Breast epithelium (tissue), 3 donors: ENCODE measurements at regions not wholly inside any gene's neighbourhood (a gene's known extent, or its start where the extent isn't known, plus 50 kb on each side); places are given as distances from the start of the nearest gene placed in this dataset.

Experiments
- CTCF ChIP-seq, 3 donors: fragments of 450-650 bp; IDR thresholded peaks; one replicate each; pipeline ENCODE4 v1.5.1; 2016 to 2017; ENCODE audit warnings: antibody characterized with exemption in 3 of 3, mild to moderate bottlenecking in 3 of 3, moderate library complexity in 3 of 3
- POLR2AphosphoS5 ChIP-seq, 3 donors: sonication (generic); formaldehyde crosslinking; IDR thresholded peaks; one replicate each; pipeline ENCODE4 v1.6.1; 2017; ENCODE audit warnings: antibody characterized with exemption in 3 of 3

GRCh38 chrX:69290292-69290691 lies 125.0 kb upstream of the PJA1 start:
- TF ChIP-seq CTCF (IDR thresholded peaks at IDR 0.05) (no peak), POLR2AphosphoS5 (IDR thresholded peaks at IDR 0.05) (no peak)
